Fibroblast of pulmonary artery (primary cell): ENCODE measurements at regions not wholly inside any gene's neighbourhood (a gene's known extent, or its start where the extent isn't known, plus 50 kb on each side); places are given as distances from the start of the nearest gene placed in this dataset.

Experiments
- DNase-seq: peaks from one replicate; pipeline ENCODE4 v3.0.0-alpha.2; 2010; ENCODE audit warnings: low read depth
- H3K4me3 ChIP-seq: replicated peaks from 2 replicates; pipeline ENCODE4 v1.5.1; 2011; ENCODE audit warnings: low read depth, mild to moderate bottlenecking, control low read depth, low read length, moderate library complexity
- TF ChIP-seq, protein P1 (sequence below): IDR thresholded peaks from 2 replicates; pipeline ENCODE4 v1.5.1; 2011; ENCODE audit warnings: mild to moderate bottlenecking, control low read depth, low read length, inconsistent platforms; ENCODE audit errors: missing control alignments

DNA sequence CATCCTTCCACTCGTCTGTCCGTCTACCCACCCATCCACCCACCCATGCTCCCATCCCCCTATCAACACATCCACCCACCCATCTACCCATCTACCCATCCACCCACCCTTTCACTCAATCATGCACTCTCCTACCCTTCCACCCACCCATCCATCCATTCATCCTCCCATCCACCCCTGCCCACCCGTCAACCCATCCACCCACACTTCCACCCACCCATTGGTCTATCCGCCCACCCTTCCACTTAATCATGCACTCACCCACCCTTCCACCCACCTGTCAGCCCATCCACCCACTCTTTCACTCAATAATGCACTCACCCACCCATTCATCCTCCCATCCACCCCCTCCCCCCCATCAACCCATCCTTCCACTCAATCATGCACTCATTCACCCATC is 250.0 kb upstream of the EEF2KMT start:
- no peak for DNase-seq
- no peak overlapping the region for H3K4me3 ChIP-seq
- TF ChIP-seq, protein P1, sequence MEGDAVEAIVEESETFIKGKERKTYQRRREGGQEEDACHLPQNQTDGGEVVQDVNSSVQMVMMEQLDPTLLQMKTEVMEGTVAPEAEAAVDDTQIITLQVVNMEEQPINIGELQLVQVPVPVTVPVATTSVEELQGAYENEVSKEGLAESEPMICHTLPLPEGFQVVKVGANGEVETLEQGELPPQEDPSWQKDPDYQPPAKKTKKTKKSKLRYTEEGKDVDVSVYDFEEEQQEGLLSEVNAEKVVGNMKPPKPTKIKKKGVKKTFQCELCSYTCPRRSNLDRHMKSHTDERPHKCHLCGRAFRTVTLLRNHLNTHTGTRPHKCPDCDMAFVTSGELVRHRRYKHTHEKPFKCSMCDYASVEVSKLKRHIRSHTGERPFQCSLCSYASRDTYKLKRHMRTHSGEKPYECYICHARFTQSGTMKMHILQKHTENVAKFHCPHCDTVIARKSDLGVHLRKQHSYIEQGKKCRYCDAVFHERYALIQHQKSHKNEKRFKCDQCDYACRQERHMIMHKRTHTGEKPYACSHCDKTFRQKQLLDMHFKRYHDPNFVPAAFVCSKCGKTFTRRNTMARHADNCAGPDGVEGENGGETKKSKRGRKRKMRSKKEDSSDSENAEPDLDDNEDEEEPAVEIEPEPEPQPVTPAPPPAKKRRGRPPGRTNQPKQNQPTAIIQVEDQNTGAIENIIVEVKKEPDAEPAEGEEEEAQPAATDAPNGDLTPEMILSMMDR, result no peak

DNA sequence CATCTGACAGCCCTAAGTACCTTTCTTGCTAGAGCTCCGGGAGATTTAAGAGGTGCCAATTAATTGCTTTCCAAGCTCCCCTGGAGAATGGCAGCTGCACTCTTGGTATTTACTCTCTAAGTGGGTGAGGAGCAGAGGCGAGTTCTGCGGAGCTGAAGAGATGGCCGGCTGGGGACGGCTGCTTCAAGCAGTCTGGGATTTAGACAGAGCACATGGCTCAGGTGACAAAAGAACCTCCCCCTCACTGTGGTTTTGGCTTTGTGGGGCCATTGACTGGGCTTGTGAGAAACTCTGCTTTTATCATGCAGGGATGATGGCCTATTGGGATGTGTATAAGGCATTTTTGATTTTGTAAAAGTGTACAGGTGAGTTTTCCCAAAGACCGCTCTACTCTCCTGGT is 239.3 kb upstream of the EEF2KMT start:
- DNase-seq, result no peak
- TF ChIP-seq, protein P1, result no peak
- H3K4me3 ChIP-seq, result no peak overlapping the region

DNA sequence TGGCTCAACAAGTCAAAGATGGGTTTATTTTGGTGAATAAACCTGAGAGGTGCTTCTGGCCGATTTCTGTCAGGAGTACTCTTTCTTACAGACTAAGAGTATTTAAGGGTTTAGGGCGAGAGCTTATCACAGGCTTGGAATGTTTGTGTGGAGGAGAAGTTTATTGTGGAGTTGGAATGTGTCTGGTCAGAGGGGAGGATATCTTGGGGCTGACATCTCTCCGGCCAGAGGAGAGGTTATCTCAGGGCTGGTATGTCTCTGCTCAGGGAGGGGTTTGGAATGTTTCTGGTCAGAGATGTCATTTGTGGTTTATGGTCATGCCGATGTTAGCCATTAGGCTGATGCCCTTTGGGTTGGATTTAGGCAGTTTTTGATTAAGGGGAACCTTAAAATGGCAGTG is 236.4 kb upstream of the EEF2KMT start:
- TF ChIP-seq, protein P1, result no peak
- no peak overlapping the region for H3K4me3 ChIP-seq
- no peak for DNase-seq

DNA sequence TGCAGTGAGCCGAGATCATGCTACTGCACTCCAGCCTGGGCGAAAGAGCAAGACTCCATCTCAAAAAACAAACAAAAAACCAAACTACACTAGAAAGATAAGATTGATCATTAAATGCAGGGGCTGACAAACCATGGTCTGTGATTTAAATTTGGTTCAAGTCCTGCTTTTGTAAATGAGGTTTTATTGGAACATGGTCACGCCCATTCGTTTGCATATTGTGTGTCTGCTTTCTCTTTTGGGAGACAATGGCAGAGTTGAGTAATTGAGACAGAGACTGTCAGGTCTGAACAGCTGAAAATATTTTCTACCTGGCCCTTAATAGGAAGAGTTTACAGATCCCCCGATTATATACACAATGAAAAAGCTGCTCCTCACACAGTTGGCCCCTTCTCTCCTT is 235.5 kb upstream of the EEF2KMT start:
- no peak overlapping the region for H3K4me3 ChIP-seq
- DNase-seq, result no peak
- TF ChIP-seq, protein P1, result no peak

DNA sequence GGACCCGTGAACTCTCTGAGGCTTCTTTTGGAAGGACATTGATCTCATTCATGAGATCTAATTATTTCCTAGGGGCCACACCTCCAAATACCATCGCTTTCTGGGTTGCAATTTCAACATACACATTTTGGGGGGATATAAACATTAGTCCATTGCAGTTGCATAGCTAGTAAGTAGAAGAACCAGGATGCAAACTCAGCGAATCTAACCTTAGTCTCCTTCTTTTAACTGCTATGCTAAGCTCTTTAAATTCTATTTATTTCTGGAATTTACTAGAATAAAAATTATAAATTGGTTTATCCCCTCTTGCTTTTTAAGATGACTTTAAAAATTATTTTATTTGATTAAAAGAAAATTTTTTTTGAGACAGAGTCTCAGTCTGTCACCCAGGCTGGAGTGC is 232.5 kb upstream of the EEF2KMT start:
- TF ChIP-seq, protein P1, result no peak
- no peak for DNase-seq
- H3K4me3 ChIP-seq, result no peak overlapping the region

- TF ChIP-seq, protein P1, result no peak
- H3K4me3 ChIP-seq, result no peak overlapping the region
- no peak for DNase-seq
Measured at GRCh38 chr16:5328546-5328945, 231.0 kb upstream of the EEF2KMT start.

DNA sequence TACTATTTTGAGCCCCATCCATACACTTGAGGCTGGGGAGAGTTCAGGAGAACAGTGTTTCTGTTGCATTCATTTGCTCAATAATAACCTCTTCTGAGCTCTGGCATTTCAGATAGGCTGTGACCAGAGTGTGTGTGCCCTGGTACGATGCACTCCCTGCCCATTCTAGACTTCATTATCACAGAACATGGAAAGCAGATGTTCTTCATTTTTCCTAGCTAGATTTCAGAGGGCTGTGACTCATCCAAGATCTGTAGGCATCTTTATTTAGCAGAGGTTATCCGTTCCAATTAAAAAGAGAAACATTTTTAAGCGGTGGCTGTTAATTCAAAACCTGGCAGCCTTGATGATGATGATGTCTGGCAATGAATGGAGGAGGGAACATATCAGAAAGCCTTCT is 228.8 kb upstream of the EEF2KMT start:
- TF ChIP-seq, protein P1, result no peak
- no peak overlapping the region for H3K4me3 ChIP-seq
- no peak for DNase-seq
